ENCODE measurements at regions not wholly inside any gene's neighbourhood (a gene's known extent, or its start where the extent isn't known, plus 50 kb on each side); places are given as distances from the start of the nearest gene placed in this dataset.

DNA sequence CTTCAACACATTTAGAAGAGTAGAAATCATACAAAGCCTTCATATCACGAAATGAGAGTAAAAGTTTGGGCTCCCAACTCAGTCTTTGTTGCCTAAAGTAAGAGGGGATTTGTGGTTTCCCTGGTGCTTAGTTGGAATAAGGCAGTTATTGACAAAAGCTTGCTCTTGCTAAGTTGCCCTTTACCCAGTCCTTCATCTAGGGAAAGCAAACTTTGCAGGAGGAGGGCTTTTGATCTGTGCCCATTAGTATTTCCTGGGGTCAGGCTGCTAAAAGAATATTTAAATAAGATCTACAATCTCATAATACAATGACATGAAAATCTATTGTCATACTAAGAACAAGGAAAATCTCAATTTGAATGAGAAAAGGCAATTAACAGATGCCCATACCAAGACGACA is 84.1 kb upstream of the ACO1 start:
- Histone ChIP-seq H3K4me1 (no peaks in the 10 kb centered on the region), H3K27me3 (ENCODE audit: low read depth) (no peaks in the 10 kb centered on the region), H3K4me3 (no peak overlapping the region), H3K36me3 (no peaks in the 10 kb centered on the region), H3K9me3 (no peaks in the 10 kb centered on the region), H3K27ac (no peak overlapping the region)
- DNase-seq, result no peak
- no peak for ATAC-seq
- TF ChIP-seq, protein P1, sequence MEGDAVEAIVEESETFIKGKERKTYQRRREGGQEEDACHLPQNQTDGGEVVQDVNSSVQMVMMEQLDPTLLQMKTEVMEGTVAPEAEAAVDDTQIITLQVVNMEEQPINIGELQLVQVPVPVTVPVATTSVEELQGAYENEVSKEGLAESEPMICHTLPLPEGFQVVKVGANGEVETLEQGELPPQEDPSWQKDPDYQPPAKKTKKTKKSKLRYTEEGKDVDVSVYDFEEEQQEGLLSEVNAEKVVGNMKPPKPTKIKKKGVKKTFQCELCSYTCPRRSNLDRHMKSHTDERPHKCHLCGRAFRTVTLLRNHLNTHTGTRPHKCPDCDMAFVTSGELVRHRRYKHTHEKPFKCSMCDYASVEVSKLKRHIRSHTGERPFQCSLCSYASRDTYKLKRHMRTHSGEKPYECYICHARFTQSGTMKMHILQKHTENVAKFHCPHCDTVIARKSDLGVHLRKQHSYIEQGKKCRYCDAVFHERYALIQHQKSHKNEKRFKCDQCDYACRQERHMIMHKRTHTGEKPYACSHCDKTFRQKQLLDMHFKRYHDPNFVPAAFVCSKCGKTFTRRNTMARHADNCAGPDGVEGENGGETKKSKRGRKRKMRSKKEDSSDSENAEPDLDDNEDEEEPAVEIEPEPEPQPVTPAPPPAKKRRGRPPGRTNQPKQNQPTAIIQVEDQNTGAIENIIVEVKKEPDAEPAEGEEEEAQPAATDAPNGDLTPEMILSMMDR (IDR thresholded peaks at IDR 0.05), result no peak
- intact Hi-C loops (cut with DNase I), result no loop called here

GRCh38 chr9:32304495-32304894 is 79.9 kb upstream of the ACO1 start:
- Histone ChIP-seq H3K4me3 (no peak overlapping the region), H3K27ac (no peak overlapping the region), H3K4me1 (no peaks in the 10 kb centered on the region), H3K27me3 (ENCODE audit: low read depth) (no peaks in the 10 kb centered on the region), H3K36me3 (no peaks in the 10 kb centered on the region), H3K9me3 (no peaks in the 10 kb centered on the region)
- intact Hi-C loops (cut with DNase I), result no loop called here
- TF ChIP-seq, protein P1 (IDR thresholded peaks at IDR 0.05), result no peak
- no peak for ATAC-seq
- no peak for DNase-seq

DNA sequence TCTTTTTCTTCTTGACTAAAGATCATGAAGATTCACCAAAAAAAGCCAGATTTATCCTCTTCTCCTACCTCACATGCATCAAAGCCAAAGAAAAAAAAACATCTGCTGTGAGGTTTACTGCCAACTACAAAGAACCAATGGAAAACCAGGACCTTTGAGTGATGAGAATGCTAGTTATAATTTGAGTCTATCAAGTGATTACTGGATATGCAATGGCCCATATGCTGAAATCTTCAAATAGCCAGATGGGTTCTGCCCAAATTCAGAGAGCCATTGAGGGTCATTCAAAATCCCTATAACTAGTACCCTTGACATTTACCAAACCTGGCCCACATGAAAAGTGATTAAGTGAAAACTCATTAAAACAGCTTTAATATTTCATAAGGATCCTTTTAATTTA is 78.4 kb upstream of the ACO1 start:
- no peaks in the 10 kb centered on the region for H3K9me3 ChIP-seq
- no peak for DNase-seq
- H3K4me3 ChIP-seq, result no peak overlapping the region
- H3K27me3 ChIP-seq (ENCODE audit: low read depth), result no peaks in the 10 kb centered on the region
- intact Hi-C loops (cut with DNase I), result no loop called here
- H3K27ac ChIP-seq, result no peak overlapping the region
- ATAC-seq, result no peak
- no peaks in the 10 kb centered on the region for H3K4me1 ChIP-seq
- TF ChIP-seq, protein P1 (IDR thresholded peaks at IDR 0.05), result no peak
- no peaks in the 10 kb centered on the region for H3K36me3 ChIP-seq

DNA sequence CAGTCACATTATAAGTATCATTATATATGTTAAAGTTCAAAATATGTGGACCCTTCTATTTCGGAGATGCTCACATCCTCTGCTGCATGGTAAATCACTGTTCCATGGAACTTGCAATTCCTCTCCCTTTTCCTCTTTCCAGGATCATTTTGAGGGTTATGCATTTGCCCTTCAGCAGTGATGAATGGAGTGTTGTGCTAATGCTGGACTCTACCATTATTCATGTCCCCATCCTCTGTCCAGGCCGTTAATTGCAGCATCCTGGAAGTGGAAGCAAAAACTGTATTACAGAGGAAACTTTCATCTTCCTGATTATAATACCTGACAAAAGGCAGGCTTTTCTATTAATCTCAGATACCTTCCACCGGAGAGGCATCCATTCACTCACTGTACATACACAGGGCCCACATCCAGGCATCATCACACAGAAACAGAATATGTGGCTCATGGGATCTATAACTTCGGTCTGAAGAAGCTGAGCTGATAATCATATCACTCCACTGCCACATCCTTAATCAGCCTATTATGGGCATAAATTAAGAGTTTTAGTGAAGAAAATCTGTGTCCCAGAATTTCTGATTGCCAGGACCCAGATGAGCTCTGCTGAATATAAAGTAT is 65.0 kb upstream of the ACO1 start:
- Histone ChIP-seq H3K36me3 (no peaks in the 10 kb centered on the region), H3K4me1 (no peaks in the 10 kb centered on the region), H3K9me3 (no peaks in the 10 kb centered on the region), H3K27ac (no peak overlapping the region), H3K27me3 (ENCODE audit: low read depth) (no peaks in the 10 kb centered on the region), H3K4me3 (no peak overlapping the region)
- intact Hi-C loops (cut with DNase I), result no loop called here
- TF ChIP-seq, protein P1 (IDR thresholded peaks at IDR 0.05), result no peak
- DNase-seq (no peak), ATAC-seq (no peak)

- no peaks in the 10 kb centered on the region for H3K4me1 ChIP-seq
- DNase-seq (no peak), ATAC-seq (no peak)
- H3K27me3 ChIP-seq (ENCODE audit: low read depth), result no peaks in the 10 kb centered on the region
- H3K4me3 ChIP-seq, result no peak overlapping the region
- no peaks in the 10 kb centered on the region for H3K9me3 ChIP-seq
- no peaks in the 10 kb centered on the region for H3K36me3 ChIP-seq
- no peak overlapping the region for H3K27ac ChIP-seq
- intact Hi-C loops (cut with DNase I), result no loop called here
- TF ChIP-seq, protein P1 (IDR thresholded peaks at IDR 0.05), result no peak
Measured at GRCh38 chr9:32322622-32323021, 61.8 kb upstream of the ACO1 start.

DNA sequence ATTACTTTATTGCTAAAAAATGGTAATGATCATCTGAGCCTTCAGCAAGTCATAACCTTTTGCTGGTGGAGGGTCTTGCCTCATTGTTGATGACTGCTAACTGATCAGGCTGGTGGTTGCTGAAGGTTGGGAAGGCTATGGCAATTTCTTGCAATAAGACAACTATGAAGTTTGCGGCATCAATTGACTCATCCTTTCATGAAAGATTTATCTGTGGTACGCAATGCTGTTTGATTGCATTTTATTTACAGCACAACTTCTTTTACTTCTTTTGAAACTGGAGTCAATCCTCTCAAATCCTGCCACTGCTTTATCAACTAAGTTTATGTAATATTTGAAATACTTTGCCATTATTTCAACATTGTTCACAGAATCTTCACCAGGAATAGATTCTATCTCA is 58.3 kb upstream of the ACO1 start:
- Histone ChIP-seq H3K27me3 (ENCODE audit: low read depth) (no peaks in the 10 kb centered on the region), H3K27ac (no peak overlapping the region), H3K36me3 (no peaks in the 10 kb centered on the region), H3K9me3 (no peaks in the 10 kb centered on the region), H3K4me1 (no peaks in the 10 kb centered on the region), H3K4me3 (no peak overlapping the region)
- intact Hi-C loops (cut with DNase I), result no loop called here
- TF ChIP-seq, protein P1 (IDR thresholded peaks at IDR 0.05), result no peak
- DNase-seq (no peak), ATAC-seq (no peak)
